Left ventricle myocardium inferior (tissue), 1 donor: ENCODE measurements at regions not wholly inside any gene's neighbourhood (a gene's known extent, or its start where the extent isn't known, plus 50 kb on each side); places are given as distances from the start of the nearest gene placed in this dataset.
"Not testable (repeated sequence)": the region's sequence is repeated elsewhere in the genome, so short reads cannot be mapped to it uniquely, and the experiment has no call there.

Source experiments
- DNase-seq: peaks from one replicate; pipeline ENCODE4 v3.0.0-alpha.2; 2020
- H3K27ac ChIP-seq: fragments of 200-600 bp; replicated peaks from 2 replicates; pipeline ENCODE4 v1.8.0; 2021
- H3K27me3 ChIP-seq: fragments of 200-600 bp; 2 replicates; pipeline ENCODE4 v1.8.0; 2021; ENCODE audit warnings: low read depth
- H3K36me3 ChIP-seq: fragments of 200-600 bp; 2 replicates; pipeline ENCODE4 v1.8.0; 2021
- H3K4me1 ChIP-seq: fragments of 200-600 bp; 2 replicates; pipeline ENCODE4 v1.8.0; 2021
- H3K4me3 ChIP-seq: fragments of 200-600 bp; 2 replicates; pipeline ENCODE4 v1.8.0; 2021; ENCODE audit warnings: mild to moderate bottlenecking, moderate library complexity
- H3K9me3 ChIP-seq: fragments of 200-600 bp; replicated peaks from 2 replicates; pipeline ENCODE4 v1.8.0; 2021
- CTCF ChIP-seq: fragments of 200-600 bp; IDR thresholded peaks from 2 replicates; pipeline ENCODE4 v1.8.0; 2021; ENCODE audit warnings: antibody characterized with exemption, mild to moderate bottlenecking, borderline replicate concordance
- intact Hi-C: fragments of 100-400 bp; cut with micrococcal nuclease; formaldehyde crosslinking; loops from one replicate; pipeline ENCODE4 v1.11.0; 2022
- donor health status: DM: no; HTN: yes; CAD: no; lungs with severe emphysema.

- Histone ChIP-seq H3K36me3 (no peaks in the 10 kb centered on the region), H3K4me1 (no peaks in the 10 kb centered on the region), H3K9me3 (peaks cover 2% of the 10 kb centered on the region), H3K27ac (no peak overlapping the region), H3K27me3 (peaks cover 23% of the 10 kb centered on the region), H3K4me3 (no peak overlapping the region)
- no peak for TF ChIP-seq CTCF
- intact Hi-C loops: no loop called here
- DNase-seq: no peak
Observed at GRCh38 chr2:104976603-104977120, 61.2 kb upstream of the MRPS9 start.

DNA sequence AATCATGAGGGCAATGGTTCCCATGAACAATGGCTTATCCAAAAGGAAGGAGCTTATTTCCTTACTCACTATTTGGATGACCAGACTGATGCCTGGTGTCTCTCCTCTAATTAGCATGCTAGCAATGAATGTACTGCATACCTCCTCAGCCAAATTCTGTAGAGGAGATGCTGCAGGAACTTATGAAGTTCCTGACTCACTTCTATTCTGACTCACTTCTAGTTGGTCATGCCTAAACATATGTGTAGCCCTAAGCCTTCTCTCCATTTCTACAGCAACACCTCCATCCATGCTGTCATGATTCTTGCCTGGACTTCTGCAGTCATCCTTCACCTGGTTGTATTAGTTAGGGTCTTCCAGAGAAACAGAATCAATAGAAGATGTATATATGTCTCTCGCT lies 59.9 kb upstream of the MRPS9 start:
- H3K9me3 ChIP-seq: peaks cover 4% of the 10 kb centered on the region
- no peaks in the 10 kb centered on the region for H3K36me3 ChIP-seq
- no peak for TF ChIP-seq CTCF
- intact Hi-C loops: no loop called here
- H3K27ac ChIP-seq: no peak overlapping the region
- DNase-seq: no peak
- H3K27me3 ChIP-seq: peaks cover 23% of the 10 kb centered on the region
- H3K4me1 ChIP-seq: no peaks in the 10 kb centered on the region
- H3K4me3 ChIP-seq: no peak overlapping the region

- peaks cover 16% of the 10 kb centered on the region for H3K27me3 ChIP-seq
- intact Hi-C loops, DNase-seq, H3K4me1 ChIP-seq, H3K4me3 ChIP-seq, H3K36me3 ChIP-seq, H3K27ac ChIP-seq, H3K9me3 ChIP-seq: not testable (repeated sequence)
Observed at GRCh38 chr2:104979786-104980185, 58.1 kb upstream of the MRPS9 start.

DNA sequence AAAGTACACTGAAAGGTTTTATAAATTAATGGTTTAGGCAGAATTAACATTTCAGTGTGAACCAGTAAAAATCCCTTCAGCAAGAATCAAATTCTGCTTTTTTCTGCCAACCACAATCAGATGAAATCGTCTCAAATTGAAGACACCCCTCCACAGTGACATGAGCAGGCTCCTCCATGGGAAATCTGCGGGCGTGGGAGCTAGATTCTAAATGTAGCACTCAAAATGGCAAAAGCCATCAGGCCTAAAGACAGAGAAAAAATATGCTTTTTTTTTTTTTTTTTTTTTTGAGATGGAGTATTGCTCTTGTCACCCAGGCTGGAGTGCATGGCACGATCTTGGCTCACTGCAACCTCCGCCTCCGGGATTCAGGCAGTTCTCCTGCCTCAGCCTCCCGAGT lies 55.8 kb upstream of the MRPS9 start:
- Histone ChIP-seq H3K36me3 (no peaks in the 10 kb centered on the region), H3K4me3 (no peak overlapping the region), H3K9me3 (peaks cover 11% of the 10 kb centered on the region), H3K27me3 (peaks cover 7% of the 10 kb centered on the region), H3K27ac (no peak overlapping the region), H3K4me1 (no peaks in the 10 kb centered on the region)
- TF ChIP-seq CTCF: no peak
- DNase-seq: no peak
- intact Hi-C loops: no loop called here
